ENCODE measurements at regions not wholly inside any gene's neighbourhood (a gene's known extent, or its start where the extent isn't known, plus 50 kb on each side); places are given as distances from the start of the nearest gene placed in this dataset.

- ATAC-seq (ENCODE audit: low FRiP score): no peak
- H3K36me3 ChIP-seq (ENCODE audit: control insufficient read depth in 1 of 2, insufficient read depth in 2 of 2, low read length in 1 of 2): no peaks in the 10 kb centered on the region
- 87 to 91% methylated on average over 4 of the region's 4 CpGs for WGBS, 2 donors
- no peaks in the 10 kb centered on the region for H3K27me3 ChIP-seq (ENCODE audit: control insufficient read depth in 1 of 2, insufficient read depth in 2 of 2, low read length in 1 of 2)
- intact Hi-C loops (cut with DNase I): no loop called here
- no peaks in the 10 kb centered on the region for H3K9me3 ChIP-seq (ENCODE audit: control insufficient read depth, low read length)
- H3K27ac ChIP-seq (ENCODE audit: low read depth in 1 of 2, low read length in 2 of 2): no peak overlapping the region
- no peak for DNase-seq
- H3K4me3 ChIP-seq (ENCODE audit: low read length in 2 of 2): no peak overlapping the region
- peaks cover 2 to 6% of the 10 kb centered on the region in 2 donors for H3K4me1 ChIP-seq (ENCODE audit: control insufficient read depth in 1 of 2, insufficient read depth in 2 of 2, low read length in 2 of 2)
Observed at GRCh38 chr1:56434740-56435139, 144.6 kb downstream of the PLPP3 start.

DNA sequence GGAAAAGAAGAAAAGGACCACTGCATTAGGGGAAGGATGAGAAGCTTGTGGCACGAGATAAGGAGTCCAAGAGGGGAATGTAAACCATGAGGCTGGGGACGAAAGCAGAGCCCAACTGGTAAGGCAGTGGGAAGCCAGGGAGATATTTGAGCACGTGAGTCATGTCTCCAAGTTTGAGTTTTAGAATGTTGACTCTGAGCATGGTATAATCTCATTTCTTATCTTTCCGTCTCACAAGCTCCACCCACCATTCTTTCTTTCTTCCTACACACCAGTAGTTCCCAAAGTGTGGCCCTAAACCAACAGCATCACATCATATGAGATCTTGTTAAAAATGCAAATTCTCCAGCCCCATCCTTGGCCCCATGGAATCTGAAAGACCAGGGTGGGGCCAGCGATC lies 145.3 kb downstream of the PLPP3 start:
- intact Hi-C loops (cut with DNase I): no loop called here
- no peaks in the 10 kb centered on the region for H3K36me3 ChIP-seq (ENCODE audit: control insufficient read depth in 1 of 2, insufficient read depth in 2 of 2, low read length in 1 of 2)
- no peak overlapping the region for H3K4me3 ChIP-seq (ENCODE audit: low read length in 2 of 2)
- no peaks in the 10 kb centered on the region for H3K9me3 ChIP-seq (ENCODE audit: control insufficient read depth, low read length)
- peaks cover 0 to 2% of the 10 kb centered on the region in 2 donors for H3K4me1 ChIP-seq (ENCODE audit: control insufficient read depth in 1 of 2, insufficient read depth in 2 of 2, low read length in 2 of 2)
- ATAC-seq (ENCODE audit: low FRiP score): no peak
- WGBS, 2 donors: 43 to 46% methylated on average over 5 of the region's 5 CpGs
- H3K27ac ChIP-seq (ENCODE audit: low read depth in 1 of 2, low read length in 2 of 2): no peak overlapping the region
- no peaks in the 10 kb centered on the region for H3K27me3 ChIP-seq (ENCODE audit: control insufficient read depth in 1 of 2, insufficient read depth in 2 of 2, low read length in 1 of 2)
- DNase-seq: no peak

GRCh38 chr1:56433056-56433577 lies 146.2 kb downstream of the PLPP3 start:
- Histone ChIP-seq H3K4me3 (ENCODE audit: low read length in 2 of 2) (no peak overlapping the region), H3K36me3 (ENCODE audit: control insufficient read depth in 1 of 2, insufficient read depth in 2 of 2, low read length in 1 of 2) (no peaks in the 10 kb centered on the region), H3K9me3 (ENCODE audit: control insufficient read depth, low read length) (no peaks in the 10 kb centered on the region), H3K27ac (ENCODE audit: low read depth in 1 of 2, low read length in 2 of 2) (no peak overlapping the region), H3K27me3 (ENCODE audit: control insufficient read depth in 1 of 2, insufficient read depth in 2 of 2, low read length in 1 of 2) (no peaks in the 10 kb centered on the region), H3K4me1 (ENCODE audit: control insufficient read depth in 1 of 2, insufficient read depth in 2 of 2, low read length in 2 of 2) (no peaks in the 10 kb centered on the region)
- DNase-seq: no peak
- ATAC-seq (ENCODE audit: low FRiP score): no peak
- intact Hi-C loops (cut with DNase I): no loop called here
- WGBS, 2 donors: 95 to 99% methylated on average over 4 of the region's 4 CpGs

GRCh38 chr1:56432166-56432971 lies 147.0 kb downstream of the PLPP3 start:
- Histone ChIP-seq H3K4me1 (ENCODE audit: control insufficient read depth in 1 of 2, insufficient read depth in 2 of 2, low read length in 2 of 2) (no peaks in the 10 kb centered on the region), H3K4me3 (ENCODE audit: low read length in 2 of 2) (no peak overlapping the region), H3K36me3 (ENCODE audit: control insufficient read depth in 1 of 2, insufficient read depth in 2 of 2, low read length in 1 of 2) (no peaks in the 10 kb centered on the region), H3K27ac (ENCODE audit: low read depth in 1 of 2, low read length in 2 of 2) (no peak overlapping the region), H3K9me3 (ENCODE audit: control insufficient read depth, low read length) (no peaks in the 10 kb centered on the region), H3K27me3 (ENCODE audit: control insufficient read depth in 1 of 2, insufficient read depth in 2 of 2, low read length in 1 of 2) (no peaks in the 10 kb centered on the region)
- ATAC-seq (ENCODE audit: low FRiP score) (no peak), DNase-seq (no peak)
- 83 to 94% methylated on average over 8 of the region's 8 CpGs for WGBS, 2 donors
- intact Hi-C loops (cut with DNase I): no loop called here

GRCh38 chr1:56430141-56430839 lies 149.1 kb downstream of the PLPP3 start:
- Histone ChIP-seq H3K4me3 (ENCODE audit: low read length in 2 of 2) (no peak overlapping the region), H3K36me3 (ENCODE audit: control insufficient read depth in 1 of 2, insufficient read depth in 2 of 2, low read length in 1 of 2) (no peaks in the 10 kb centered on the region), H3K9me3 (ENCODE audit: control insufficient read depth, low read length) (no peaks in the 10 kb centered on the region), H3K27me3 (ENCODE audit: control insufficient read depth in 1 of 2, insufficient read depth in 2 of 2, low read length in 1 of 2) (no peaks in the 10 kb centered on the region), H3K27ac (ENCODE audit: low read depth in 1 of 2, low read length in 2 of 2) (no peak overlapping the region), H3K4me1 (ENCODE audit: control insufficient read depth in 1 of 2, insufficient read depth in 2 of 2, low read length in 2 of 2) (no peaks in the 10 kb centered on the region)
- WGBS, 2 donors: 91 to 94% methylated on average over 4 of the region's 4 CpGs
- intact Hi-C loops (cut with DNase I): no loop called here
- ATAC-seq (ENCODE audit: low FRiP score) (no peak), DNase-seq (no peak)

- H3K27me3 ChIP-seq (ENCODE audit: control insufficient read depth in 1 of 2, insufficient read depth in 2 of 2, low read length in 1 of 2): no peaks in the 10 kb centered on the region
- H3K36me3 ChIP-seq (ENCODE audit: control insufficient read depth in 1 of 2, insufficient read depth in 2 of 2, low read length in 1 of 2): no peaks in the 10 kb centered on the region
- H3K4me1 ChIP-seq (ENCODE audit: control insufficient read depth in 1 of 2, insufficient read depth in 2 of 2, low read length in 2 of 2): peaks cover 0 to 2% of the 10 kb centered on the region in 2 donors
- ATAC-seq (ENCODE audit: low FRiP score) (no peak), DNase-seq (no peak)
- H3K4me3 ChIP-seq (ENCODE audit: low read length in 2 of 2): no peak overlapping the region
- H3K9me3 ChIP-seq (ENCODE audit: control insufficient read depth, low read length): no peaks in the 10 kb centered on the region
- H3K27ac ChIP-seq (ENCODE audit: low read depth in 1 of 2, low read length in 2 of 2): no peak overlapping the region
- 95 to 100% methylated on average over 2 of the region's 2 CpGs for WGBS, 2 donors
- intact Hi-C loops (cut with DNase I): no loop called here
Observed at GRCh38 chr1:56429288-56429687, 150.1 kb downstream of the PLPP3 start.

DNA sequence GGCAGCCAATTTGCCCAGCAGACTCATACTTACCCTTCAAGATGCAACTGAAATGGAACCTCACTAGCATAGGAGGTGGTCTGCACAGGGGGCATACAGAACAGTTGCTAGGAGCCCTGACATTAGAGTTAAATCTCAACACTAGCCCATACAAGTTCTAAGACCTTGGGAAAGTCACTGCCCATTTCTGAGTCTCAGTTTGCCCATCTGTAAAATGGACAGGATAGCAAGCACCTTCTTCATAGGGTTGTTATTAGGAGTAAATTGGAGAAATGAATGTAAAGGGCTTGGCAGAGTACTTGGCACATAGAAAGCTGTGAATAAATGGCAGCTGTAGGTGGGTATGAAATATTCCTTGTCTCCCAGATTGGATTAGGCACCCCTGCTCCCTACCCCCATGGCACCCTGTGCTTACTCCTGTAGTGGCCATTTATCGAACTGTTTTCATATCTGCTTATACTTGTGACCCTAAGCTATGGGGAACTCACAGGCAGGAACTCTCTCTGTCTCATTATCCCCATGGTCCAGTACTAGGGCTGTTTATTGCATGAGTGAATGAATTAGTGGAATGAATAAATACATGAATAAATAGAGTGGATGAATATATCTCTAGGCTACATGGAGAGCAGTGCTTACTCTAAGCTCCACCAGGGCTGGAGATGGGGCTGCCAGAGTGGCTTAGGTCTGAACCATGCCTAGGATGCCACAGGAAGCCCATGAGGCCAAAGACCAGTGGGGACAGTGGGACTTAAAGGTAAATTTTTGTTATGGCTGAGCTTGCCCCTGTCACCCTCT lies 152.6 kb downstream of the PLPP3 start:
- WGBS, 2 donors: 60 to 100% methylated on average over 1 of the region's 1 CpG
- intact Hi-C loops (cut with DNase I): no loop called here
- DNase-seq: no peak
- Histone ChIP-seq H3K9me3 (ENCODE audit: control insufficient read depth, low read length) (no peaks in the 10 kb centered on the region), H3K27me3 (ENCODE audit: control insufficient read depth in 1 of 2, insufficient read depth in 2 of 2, low read length in 1 of 2) (no peaks in the 10 kb centered on the region), H3K4me1 (ENCODE audit: control insufficient read depth in 1 of 2, insufficient read depth in 2 of 2, low read length in 2 of 2) (peaks cover 0 to 2% of the 10 kb centered on the region in 2 donors), H3K4me3 (ENCODE audit: low read length in 2 of 2) (no peak overlapping the region), H3K36me3 (ENCODE audit: control insufficient read depth in 1 of 2, insufficient read depth in 2 of 2, low read length in 1 of 2) (no peaks in the 10 kb centered on the region), H3K27ac (ENCODE audit: low read depth in 1 of 2, low read length in 2 of 2) (no peak overlapping the region)
- no peak for ATAC-seq (ENCODE audit: low FRiP score)

DNA sequence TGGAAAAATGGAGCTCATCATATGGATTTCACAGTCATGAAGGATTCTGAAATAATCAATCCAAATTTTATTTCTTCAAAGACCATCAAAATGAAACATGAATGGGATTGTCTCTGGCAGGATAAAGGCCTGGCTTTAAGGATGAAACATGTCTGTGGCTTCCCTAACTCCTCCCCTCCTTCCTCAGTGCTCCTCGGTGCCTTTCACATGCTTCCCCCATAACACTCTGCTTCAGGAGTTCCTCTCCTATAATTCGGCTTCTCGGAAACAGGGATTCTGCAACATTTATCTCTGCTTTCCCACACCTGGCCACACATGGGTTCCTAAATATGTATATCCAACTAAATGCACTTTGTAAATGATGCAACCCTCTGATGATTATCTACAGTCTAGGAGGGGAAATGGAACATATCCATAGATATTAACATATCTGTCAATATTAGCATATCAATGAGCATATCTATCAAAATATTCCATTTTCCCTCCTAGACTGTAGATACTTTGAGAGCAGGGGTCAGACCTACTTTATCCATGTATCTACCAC lies 153.8 kb downstream of the PLPP3 start:
- 93 to 97% methylated on average over 3 of the region's 3 CpGs for WGBS, 2 donors
- H3K27me3 ChIP-seq (ENCODE audit: control insufficient read depth in 1 of 2, insufficient read depth in 2 of 2, low read length in 1 of 2): no peaks in the 10 kb centered on the region
- DNase-seq: no peak
- H3K9me3 ChIP-seq (ENCODE audit: control insufficient read depth, low read length): no peaks in the 10 kb centered on the region
- intact Hi-C loops (cut with DNase I): no loop called here
- H3K4me3 ChIP-seq (ENCODE audit: low read length in 2 of 2): no peak overlapping the region
- H3K27ac ChIP-seq (ENCODE audit: low read depth in 1 of 2, low read length in 2 of 2): no peak overlapping the region
- no peaks in the 10 kb centered on the region for H3K36me3 ChIP-seq (ENCODE audit: control insufficient read depth in 1 of 2, insufficient read depth in 2 of 2, low read length in 1 of 2)
- ATAC-seq (ENCODE audit: low FRiP score): no peak
- peaks cover 0 to 2% of the 10 kb centered on the region in 2 donors for H3K4me1 ChIP-seq (ENCODE audit: control insufficient read depth in 1 of 2, insufficient read depth in 2 of 2, low read length in 2 of 2)

Data from aorta (tissue), 5 donors.